ENCODE measurements at regions not wholly inside any gene's neighbourhood (a gene's known extent, or its start where the extent isn't known, plus 50 kb on each side); places are given as distances from the start of the nearest gene placed in this dataset.

- no peak for TF ChIP-seq CTCF (IDR thresholded peaks at IDR 0.05)
- TF ChIP-seq POLR2A (IDR thresholded peaks at IDR 0.05), result no peak
Measured at GRCh38 chr14:61196792-61197191, 84.3 kb downstream of the TMEM30B start.
